HG02970 (cell line): ENCODE measurements at regions not wholly inside any gene's neighbourhood (a gene's known extent, or its start where the extent isn't known, plus 50 kb on each side); places are given as distances from the start of the nearest gene placed in this dataset.

Source experiments
- ATAC-seq: cut with Tn5 transposase; IDR thresholded peaks from one replicate; pipeline ENCODE4 v1.9.1; 2021; ENCODE audit warnings: mild to moderate bottlenecking, moderate library complexity, moderate number of reproducible peaks; ENCODE audit not compliant: unreplicated experiment, low FRiP score

DNA sequence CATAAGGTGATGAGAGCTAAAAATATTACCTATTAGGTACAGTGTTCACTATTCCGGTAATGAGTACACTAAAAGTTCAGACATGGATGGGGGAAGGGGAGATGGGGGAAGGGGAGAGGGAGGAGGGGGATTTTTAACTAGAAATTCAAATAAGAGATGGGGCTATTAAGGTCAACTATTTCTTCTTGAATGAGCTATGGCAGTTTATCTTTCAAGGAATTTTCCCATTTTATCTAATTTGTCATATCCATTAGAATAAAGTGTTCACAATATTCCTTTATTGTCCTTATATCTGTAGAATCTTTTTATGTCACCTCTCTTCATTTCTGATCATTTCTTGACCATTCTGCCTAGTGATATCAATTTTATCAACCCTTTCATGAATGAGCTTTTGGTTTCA lies 362.4 kb downstream of the SUCLA2 start:
- no peak for ATAC-seq

GRCh38 chr13:47632311-47632710 lies 368.8 kb downstream of the SUCLA2 start:
- no peak for ATAC-seq

DNA sequence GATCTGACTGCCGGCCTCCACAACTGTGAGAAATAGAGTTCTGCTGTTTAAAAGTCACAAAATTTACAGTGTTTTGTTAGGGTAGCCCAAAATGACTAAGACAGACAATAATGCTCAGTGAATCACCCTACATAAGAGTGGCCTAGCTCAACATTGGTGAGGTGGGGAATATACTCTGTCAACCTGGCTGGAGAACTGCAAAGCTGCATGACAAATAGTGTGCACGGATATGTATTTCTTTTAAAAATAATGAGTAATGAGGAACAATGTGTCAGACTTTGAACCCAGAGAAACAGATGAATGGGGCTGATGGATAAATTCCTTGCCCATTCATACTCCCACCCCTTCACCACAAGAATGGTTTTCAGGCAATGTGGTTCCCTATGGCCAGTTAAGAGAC lies 372.4 kb downstream of the SUCLA2 start:
- no peak for ATAC-seq

DNA sequence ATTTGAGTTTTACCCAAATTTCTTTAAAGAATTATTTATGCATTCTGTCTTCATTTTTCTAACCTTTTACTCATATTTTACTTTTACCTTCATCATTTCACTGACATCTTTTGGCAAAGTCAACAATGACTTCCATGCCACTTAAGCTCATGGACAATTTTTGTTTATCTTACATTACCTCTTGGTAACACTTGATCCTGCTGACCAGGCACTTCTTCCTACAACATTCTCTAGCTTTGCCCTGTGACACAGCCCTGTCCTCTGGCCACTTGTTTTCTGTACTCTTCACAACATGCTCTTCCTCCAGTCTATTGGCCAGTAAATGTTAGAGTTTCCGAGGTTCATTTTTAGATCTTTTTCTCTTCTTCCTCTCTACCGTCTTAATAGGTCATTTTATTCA lies 377.2 kb downstream of the SUCLA2 start:
- no peak for ATAC-seq

GRCh38 chr13:47621931-47622330 lies 379.1 kb downstream of the SUCLA2 start:
- ATAC-seq = no peak

DNA sequence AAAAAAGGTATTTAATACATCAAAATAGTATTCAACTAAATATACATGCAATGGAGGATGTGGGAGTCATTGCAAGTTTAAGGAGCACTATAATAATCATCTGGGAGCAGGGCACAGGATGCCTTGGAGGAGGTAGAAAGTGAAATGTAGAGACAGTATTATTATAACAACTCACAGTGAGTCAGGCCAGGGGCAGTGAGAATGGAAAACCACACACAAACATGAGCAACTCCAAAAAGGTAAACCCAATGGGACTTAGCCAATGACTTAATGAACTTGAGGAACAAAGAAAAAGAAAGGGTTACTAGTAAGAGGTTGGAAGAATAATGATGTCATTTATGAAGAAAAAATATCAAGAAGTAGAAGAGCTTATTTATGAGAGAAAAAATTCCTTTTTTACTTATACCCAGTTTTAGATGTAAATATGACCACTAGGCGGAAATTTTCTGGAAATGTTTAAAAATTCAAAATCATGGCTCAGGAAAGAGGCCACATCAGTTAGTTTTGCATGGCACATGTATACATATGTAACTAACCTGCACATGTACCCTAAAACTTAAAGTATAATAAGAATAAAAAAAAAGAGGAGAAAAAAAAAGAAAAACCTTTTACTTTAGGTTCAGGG lies 389.3 kb downstream of the SUCLA2 start:
- ATAC-seq = no peak

GRCh38 chr13:47610687-47611086 lies 390.4 kb downstream of the SUCLA2 start:
- ATAC-seq = no peak

GRCh38 chr13:47603365-47603764 lies 397.7 kb downstream of the SUCLA2 start:
- ATAC-seq = no peak

DNA sequence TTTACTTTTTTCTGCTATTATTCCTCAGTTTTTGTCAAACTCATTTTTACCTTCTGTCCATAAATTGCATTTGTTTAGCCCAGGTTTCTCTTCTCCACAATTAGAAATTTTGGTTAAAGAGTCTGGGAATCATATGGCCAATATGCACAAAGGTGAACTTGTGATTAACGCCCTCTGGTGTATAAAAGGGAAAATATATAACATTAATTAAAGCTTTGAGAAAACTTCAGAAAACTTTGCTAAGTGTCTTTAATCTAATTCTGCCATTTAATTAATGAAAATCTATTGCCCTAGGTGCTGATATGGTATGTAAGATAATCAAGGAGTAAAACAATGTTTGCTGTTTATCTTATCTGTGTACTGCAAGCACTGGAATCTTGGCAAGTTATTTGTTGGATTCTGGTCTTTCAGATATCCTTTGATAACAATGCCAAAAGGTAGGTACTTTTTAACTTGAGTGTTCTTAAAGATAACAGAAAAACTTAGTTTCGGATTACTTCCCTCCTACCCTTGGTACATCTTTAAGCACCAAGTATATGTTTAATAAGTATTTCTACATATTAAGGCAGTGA lies 402.6 kb downstream of the SUCLA2 start:
- no peak for ATAC-seq

- ATAC-seq = no peak
Observed at GRCh38 chr13:47594833-47595232, 406.2 kb downstream of the SUCLA2 start.

DNA sequence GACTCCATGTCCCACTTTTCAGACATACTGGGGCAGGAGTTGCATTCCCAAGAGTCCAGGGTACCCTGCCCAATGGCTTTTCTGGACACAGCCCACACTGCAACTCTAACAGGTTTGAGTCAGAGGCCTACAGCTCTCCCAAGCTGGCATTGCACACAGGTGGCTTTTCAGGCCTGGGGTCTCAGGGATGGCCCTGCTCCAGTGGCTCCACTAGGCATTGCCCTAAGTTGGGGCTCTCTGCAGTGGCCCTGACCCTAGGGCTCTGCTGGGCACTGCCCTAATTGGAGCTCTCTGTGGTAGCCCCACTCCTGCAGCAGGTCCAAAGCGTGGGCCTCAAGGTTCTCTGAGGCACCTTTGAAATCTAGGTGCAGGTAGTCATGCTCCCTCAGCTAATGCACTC lies 408.8 kb downstream of the SUCLA2 start:
- ATAC-seq = no peak

- ATAC-seq = no peak
Observed at GRCh38 chr13:47588676-47589075, 412.4 kb downstream of the SUCLA2 start.

DNA sequence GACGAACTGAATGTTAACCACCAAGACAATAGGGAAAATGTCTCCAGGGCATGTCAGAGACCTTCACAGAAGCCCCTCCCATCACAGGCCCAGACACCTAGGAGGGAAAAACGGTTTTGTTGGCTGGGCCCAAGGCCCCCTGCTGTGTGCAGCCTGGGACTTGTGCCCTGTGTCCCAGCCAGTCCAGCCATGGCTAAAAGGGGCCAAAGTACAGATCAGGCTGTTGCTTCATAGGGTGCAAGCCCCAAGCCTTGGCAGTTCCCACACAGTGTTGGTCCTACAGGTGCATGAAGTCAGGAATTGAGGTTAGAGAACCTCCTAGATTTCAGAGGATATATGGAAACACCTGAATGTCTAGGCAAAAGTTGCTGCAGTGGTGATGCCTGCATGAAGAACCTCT lies 428.7 kb downstream of the SUCLA2 start:
- no peak for ATAC-seq

DNA sequence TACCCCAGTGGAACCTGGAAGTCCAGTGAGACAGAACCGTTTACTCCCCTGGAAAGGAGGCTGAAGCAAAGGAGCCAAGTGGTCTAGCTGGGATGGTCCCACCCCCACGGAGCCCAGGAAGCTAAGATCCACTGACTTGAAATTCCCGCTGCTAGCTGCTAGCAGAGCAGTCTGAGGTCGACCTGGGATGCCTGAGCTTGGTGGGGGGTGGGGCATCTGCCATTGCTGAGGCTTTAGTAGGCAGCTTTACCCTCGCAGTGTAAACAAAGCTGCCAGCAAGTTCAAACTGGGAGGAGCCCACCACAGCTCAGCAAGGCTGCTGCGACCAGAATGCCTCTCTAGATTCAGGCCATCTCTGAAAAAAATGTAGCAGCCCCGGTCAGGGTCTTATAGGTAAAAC lies 437.0 kb downstream of the SUCLA2 start:
- no peak for ATAC-seq

DNA sequence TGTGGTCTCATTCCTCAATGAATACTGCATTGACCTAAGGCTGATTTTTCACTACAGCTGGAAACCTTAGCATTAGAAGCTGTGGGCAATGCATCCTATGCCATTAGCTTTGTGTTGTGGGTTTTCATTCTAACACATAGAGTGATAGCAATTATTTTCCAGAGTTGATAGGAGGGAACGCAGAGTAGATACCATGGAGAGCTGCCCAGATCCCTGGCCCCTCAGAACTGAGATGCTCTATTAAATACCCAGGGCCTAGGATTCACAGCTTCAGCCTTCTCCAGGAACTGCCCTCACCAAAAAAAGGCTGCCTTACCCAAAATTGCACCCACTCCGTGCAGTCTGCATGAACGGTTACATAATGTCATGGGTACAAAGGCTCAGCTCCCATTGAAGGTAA lies 444.4 kb downstream of the SUCLA2 start:
- no peak for ATAC-seq

DNA sequence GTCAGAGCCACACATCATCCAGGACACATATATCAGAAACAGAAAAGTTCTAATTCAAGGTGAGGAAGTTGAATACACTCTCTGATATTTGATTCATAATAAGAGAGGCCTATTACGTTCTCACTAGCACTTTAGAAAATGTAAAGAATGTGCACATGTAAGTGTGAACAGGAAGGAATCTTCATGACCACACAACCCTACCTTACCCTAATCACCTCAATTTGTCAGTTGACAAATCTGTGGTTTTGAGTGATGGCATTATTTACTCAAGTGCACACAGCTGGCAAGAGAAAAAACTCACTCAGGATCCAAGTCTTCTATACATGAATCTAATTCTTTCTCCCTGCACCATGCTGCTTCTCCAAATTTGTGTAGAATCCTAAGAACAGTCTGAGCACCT lies 445.8 kb downstream of the SUCLA2 start:
- no peak for ATAC-seq

DNA sequence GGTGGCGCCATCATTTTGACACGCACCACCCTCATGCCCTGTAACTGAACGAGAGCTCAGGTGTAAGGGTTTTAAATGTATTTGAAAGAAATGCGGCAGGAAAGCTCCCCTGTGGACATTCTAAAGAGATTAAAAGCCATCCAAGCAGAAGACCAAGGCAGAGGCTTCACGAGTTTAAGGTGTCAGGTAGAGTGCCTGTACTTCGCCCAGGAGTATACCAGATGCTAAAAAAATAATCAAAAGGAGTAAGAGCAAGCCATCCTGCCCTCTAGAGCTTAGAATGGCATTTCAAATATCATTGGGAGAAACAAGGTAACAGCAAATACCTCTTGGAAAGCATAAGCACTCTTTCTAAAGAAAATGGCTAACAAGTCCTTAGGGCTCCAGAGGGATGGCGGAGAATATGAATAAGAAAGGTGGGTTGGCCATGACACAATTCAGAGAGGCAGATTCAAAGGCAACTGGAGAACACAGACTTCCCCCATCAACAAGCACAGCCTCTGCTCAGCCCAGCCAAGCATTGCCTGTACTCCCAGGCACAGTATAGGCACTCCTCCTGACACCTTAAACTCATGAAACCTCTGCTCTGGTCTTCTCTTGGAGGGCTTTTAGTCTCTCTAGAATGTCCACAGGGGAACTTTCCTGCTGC lies 447.6 kb downstream of the SUCLA2 start:
- no peak for ATAC-seq

GRCh38 chr13:47549219-47549752 lies 451.8 kb downstream of the SUCLA2 start:
- ATAC-seq = no peak

GRCh38 chr13:47548294-47548840 lies 452.7 kb downstream of the SUCLA2 start:
- no peak for ATAC-seq

- no peak for ATAC-seq
Observed at GRCh38 chr13:47546391-47547225, 454.5 kb downstream of the SUCLA2 start.
